ENCODE measurements at regions not wholly inside any gene's neighbourhood (a gene's known extent, or its start where the extent isn't known, plus 50 kb on each side); places are given as distances from the start of the nearest gene placed in this dataset.

DNA sequence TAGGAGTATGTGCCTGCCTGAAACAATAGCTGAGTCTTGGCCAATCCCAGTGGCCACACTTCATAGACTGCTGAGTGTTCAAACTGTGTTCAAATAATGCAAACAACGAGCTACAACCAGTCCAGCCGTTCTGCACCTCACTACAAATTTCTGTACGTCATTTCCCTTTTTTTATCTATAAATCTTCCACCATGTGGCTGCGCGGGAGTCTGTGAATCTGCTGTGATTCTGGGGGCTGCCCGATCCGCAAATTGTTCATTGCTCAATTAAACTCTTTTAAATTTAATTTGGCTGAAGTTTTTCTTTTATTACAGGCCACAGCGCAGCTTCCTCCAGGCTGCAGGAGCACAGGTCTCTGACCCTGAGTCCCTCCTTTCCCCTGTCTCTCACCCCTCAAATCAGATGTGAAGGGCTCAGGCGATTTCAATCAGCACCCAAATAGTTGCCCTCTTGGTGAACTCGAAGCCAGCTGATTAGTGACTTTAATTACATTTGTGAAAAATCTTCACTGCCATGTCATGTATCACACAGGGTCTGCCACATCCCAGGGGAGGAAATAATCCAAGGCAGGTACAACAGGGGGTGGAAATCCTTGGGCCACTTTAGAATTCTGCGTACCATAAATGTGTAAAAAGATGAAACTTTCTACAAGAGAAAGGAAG is 145.6 kb downstream of the NDUFA10 start:
- TF ChIP-seq, protein P1, sequence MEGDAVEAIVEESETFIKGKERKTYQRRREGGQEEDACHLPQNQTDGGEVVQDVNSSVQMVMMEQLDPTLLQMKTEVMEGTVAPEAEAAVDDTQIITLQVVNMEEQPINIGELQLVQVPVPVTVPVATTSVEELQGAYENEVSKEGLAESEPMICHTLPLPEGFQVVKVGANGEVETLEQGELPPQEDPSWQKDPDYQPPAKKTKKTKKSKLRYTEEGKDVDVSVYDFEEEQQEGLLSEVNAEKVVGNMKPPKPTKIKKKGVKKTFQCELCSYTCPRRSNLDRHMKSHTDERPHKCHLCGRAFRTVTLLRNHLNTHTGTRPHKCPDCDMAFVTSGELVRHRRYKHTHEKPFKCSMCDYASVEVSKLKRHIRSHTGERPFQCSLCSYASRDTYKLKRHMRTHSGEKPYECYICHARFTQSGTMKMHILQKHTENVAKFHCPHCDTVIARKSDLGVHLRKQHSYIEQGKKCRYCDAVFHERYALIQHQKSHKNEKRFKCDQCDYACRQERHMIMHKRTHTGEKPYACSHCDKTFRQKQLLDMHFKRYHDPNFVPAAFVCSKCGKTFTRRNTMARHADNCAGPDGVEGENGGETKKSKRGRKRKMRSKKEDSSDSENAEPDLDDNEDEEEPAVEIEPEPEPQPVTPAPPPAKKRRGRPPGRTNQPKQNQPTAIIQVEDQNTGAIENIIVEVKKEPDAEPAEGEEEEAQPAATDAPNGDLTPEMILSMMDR (IDR thresholded peaks at IDR 0.05; ENCODE audit: low read depth, low read length): no peak
- no peak for DNase-seq (ENCODE audit: extremely low read depth, low read depth)

DNA sequence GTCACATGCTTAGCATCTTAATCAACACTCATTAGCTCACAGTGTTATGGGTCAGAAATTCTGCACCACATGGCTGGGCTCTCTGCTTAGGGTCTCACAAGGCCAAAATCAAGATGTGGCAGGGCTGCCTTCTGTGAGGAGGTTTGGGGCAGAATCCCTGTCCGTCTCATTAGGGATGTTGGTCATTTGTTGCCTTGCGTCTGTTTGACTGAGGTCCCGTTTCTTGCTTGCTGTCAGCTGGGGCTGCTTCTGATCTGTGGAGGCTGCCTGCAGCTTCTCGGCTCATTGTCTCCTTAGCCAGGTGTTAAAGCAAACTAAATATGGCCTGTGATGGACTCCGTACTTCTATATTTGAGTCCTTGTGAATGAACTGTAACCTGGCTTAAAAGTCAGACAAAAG is 146.5 kb downstream of the NDUFA10 start:
- TF ChIP-seq, protein P1 (IDR thresholded peaks at IDR 0.05; ENCODE audit: low read depth, low read length): no peak
- DNase-seq (ENCODE audit: extremely low read depth, low read depth): no peak

DNA sequence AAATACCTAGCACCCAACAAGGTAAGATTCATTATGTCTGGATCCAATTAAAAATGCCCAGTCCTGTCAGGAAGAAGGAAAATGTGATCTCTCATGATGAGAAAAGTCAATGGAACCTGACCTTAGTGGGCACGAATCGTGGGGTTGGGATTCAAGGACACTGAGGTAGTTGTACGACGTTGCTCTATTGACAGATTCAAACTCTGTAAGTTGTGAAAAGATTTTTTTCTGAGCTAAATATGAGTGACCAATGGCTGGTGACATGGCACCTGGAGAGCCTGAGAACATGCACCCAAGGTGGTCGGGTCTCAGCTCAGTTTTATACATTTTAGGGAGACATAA is 148.2 kb downstream of the NDUFA10 start:
- no peak for DNase-seq (ENCODE audit: extremely low read depth, low read depth)
- TF ChIP-seq, protein P1 (IDR thresholded peaks at IDR 0.05; ENCODE audit: low read depth, low read length): no peak

DNA sequence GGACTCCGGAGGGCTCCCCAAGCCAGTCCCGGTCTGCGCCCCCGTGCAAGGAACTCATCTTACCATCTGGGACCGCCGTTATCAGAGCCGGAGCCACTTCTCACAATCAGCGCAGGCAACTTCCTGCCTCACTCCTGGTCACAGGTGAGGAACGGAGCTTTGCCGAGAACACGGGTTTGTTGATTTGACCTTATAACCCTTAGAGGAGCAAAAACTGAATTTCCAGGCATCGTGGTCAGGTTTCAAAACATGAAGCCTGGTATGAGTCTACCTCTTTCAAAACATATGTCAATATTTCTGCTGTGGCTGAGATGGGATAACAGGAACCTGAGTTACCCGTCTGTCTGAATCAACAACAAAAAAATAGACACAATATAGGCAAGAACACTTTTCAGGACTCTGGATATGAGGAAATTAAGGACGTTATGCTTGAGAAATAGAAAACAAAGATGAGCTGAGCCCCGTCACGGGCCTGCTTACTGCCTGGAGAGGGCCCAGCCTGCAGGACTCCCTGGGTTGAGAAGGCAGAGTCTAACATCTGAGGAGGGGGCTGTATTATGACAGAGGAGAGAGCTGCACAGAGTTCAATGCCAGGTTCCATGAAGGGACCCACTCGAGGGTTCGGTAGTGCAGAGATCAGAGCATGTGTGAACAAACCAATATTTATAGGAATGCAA is 148.7 kb downstream of the NDUFA10 start:
- DNase-seq (ENCODE audit: extremely low read depth, low read depth): no peak
- TF ChIP-seq, protein P1 (IDR thresholded peaks at IDR 0.05; ENCODE audit: low read depth, low read length): no peak

- no peak for DNase-seq (ENCODE audit: extremely low read depth, low read depth)
- TF ChIP-seq, protein P1 (IDR thresholded peaks at IDR 0.05; ENCODE audit: low read depth, low read length): no peak
These were observed 150.3 kb downstream of the NDUFA10 start for GRCh38 chr2:239874636-239875356.

GRCh38 chr2:239873656-239874635 is 151.2 kb downstream of the NDUFA10 start:
- TF ChIP-seq, protein P1 (IDR thresholded peaks at IDR 0.05; ENCODE audit: low read depth, low read length): no peak
- DNase-seq (ENCODE audit: extremely low read depth, low read depth): no peak
